ENCODE measurements at regions not wholly inside any gene's neighbourhood (a gene's known extent, or its start where the extent isn't known, plus 50 kb on each side); places are given as distances from the start of the nearest gene placed in this dataset.

- Histone ChIP-seq H3K27me3 (ENCODE audit: insufficient read depth, low read length) (no peaks in the 10 kb centered on the region; the same call in 1 of the 2 replicates), H3K4me3 (ENCODE audit: low read depth, low read length, poor library complexity, severe bottlenecking) (no peak overlapping the region), H3K36me3 (ENCODE audit: insufficient read depth, low read length) (no peaks in the 10 kb centered on the region), H3K4me2 (ENCODE audit: low read length) (no peak overlapping the region), H3K9ac (ENCODE audit: low read length) (no peak overlapping the region), H3F3A (ENCODE audit: insufficient read depth, low read length) (no peaks in the 10 kb centered on the region), H3K27ac (ENCODE audit: low read depth, low read length, poor library complexity, severe bottlenecking) (no peak overlapping the region), H3K4me1 (ENCODE audit: insufficient read depth, low read length, severe bottlenecking) (no peaks in the 10 kb centered on the region), H3K9me2 (ENCODE audit: low read depth, low read length) (no peaks in the 10 kb centered on the region), H2AFZ (ENCODE audit: low read length) (no peak overlapping the region), H4K20me1 (ENCODE audit: insufficient read depth, low read length) (no peaks in the 10 kb centered on the region), H3K9me3 (ENCODE audit: low read length) (no peaks in the 10 kb centered on the region; the same call in 1 of the 2 replicates), H3K79me2 (ENCODE audit: insufficient read depth, low read length) (no peaks in the 10 kb centered on the region)
- TF ChIP-seq CTCF (IDR thresholded peaks at IDR 0.05; ENCODE audit: low read length), result no peak
These were observed 105.6 kb downstream of the TENT4A start for GRCh38 chr5:6818594-6819511.

GRCh38 chr5:6819521-6819920 is 106.3 kb downstream of the TENT4A start:
- Histone ChIP-seq H3K9me3 (ENCODE audit: low read length) (no peaks in the 10 kb centered on the region; the same call in 1 of the 2 replicates), H3K9ac (ENCODE audit: low read length) (no peak overlapping the region), H3K36me3 (ENCODE audit: insufficient read depth, low read length) (no peaks in the 10 kb centered on the region), H3K4me1 (ENCODE audit: insufficient read depth, low read length, severe bottlenecking) (no peaks in the 10 kb centered on the region), H3F3A (ENCODE audit: insufficient read depth, low read length) (no peaks in the 10 kb centered on the region), H3K9me2 (ENCODE audit: low read depth, low read length) (no peaks in the 10 kb centered on the region), H3K4me2 (ENCODE audit: low read length) (no peak overlapping the region), H3K79me2 (ENCODE audit: insufficient read depth, low read length) (no peaks in the 10 kb centered on the region), H4K20me1 (ENCODE audit: insufficient read depth, low read length) (no peaks in the 10 kb centered on the region), H2AFZ (ENCODE audit: low read length) (no peak overlapping the region), H3K27ac (ENCODE audit: low read depth, low read length, poor library complexity, severe bottlenecking) (no peak overlapping the region), H3K4me3 (ENCODE audit: low read depth, low read length, poor library complexity, severe bottlenecking) (no peak overlapping the region), H3K27me3 (ENCODE audit: insufficient read depth, low read length) (no peaks in the 10 kb centered on the region; the same call in 1 of the 2 replicates)
- TF ChIP-seq EZH2 (IDR thresholded peaks at IDR 0.05; ENCODE audit: borderline replicate concordance, low read length), result no peak
- no peak for TF ChIP-seq CTCF (IDR thresholded peaks at IDR 0.05; ENCODE audit: low read length)

- TF ChIP-seq EZH2 (IDR thresholded peaks at IDR 0.05; ENCODE audit: borderline replicate concordance, low read length), result no peak
- peak; percentile 73 for TF ChIP-seq CTCF (IDR thresholded peaks at IDR 0.05; ENCODE audit: low read length)
- Histone ChIP-seq H3K9me2 (ENCODE audit: low read depth, low read length) (no peaks in the 10 kb centered on the region), H3K9ac (ENCODE audit: low read length) (no peak overlapping the region), H3K9me3 (ENCODE audit: low read length) (no peaks in the 10 kb centered on the region; the same call in 1 of the 2 replicates), H3K27me3 (ENCODE audit: insufficient read depth, low read length) (no peaks in the 10 kb centered on the region; the same call in 1 of the 2 replicates), H3K36me3 (ENCODE audit: insufficient read depth, low read length) (no peaks in the 10 kb centered on the region), H3F3A (ENCODE audit: insufficient read depth, low read length) (no peaks in the 10 kb centered on the region), H3K4me1 (ENCODE audit: insufficient read depth, low read length, severe bottlenecking) (no peaks in the 10 kb centered on the region), H3K79me2 (ENCODE audit: insufficient read depth, low read length) (no peaks in the 10 kb centered on the region), H3K4me2 (ENCODE audit: low read length) (no peak overlapping the region), H3K27ac (ENCODE audit: low read depth, low read length, poor library complexity, severe bottlenecking) (no peak overlapping the region), H2AFZ (ENCODE audit: low read length) (no peak overlapping the region), H3K4me3 (ENCODE audit: low read depth, low read length, poor library complexity, severe bottlenecking) (no peak overlapping the region), H4K20me1 (ENCODE audit: insufficient read depth, low read length) (no peaks in the 10 kb centered on the region)
These were observed 107.7 kb downstream of the TENT4A start for GRCh38 chr5:6820851-6821479.
